ENCODE measurements at regions not wholly inside any gene's neighbourhood (a gene's known extent, or its start where the extent isn't known, plus 50 kb on each side); places are given as distances from the start of the nearest gene placed in this dataset.

GRCh38 chr1:101733340-101733739, 263.4 kb downstream of the OLFM3 start:
- no peak for TF ChIP-seq CTCF (IDR thresholded peaks at IDR 0.05)
- TF ChIP-seq POLR2A (IDR thresholded peaks at IDR 0.05) = no peak
- intact Hi-C loops (cut with DNase I) = no loop called here

GRCh38 chr1:101738475-101738874, 258.3 kb downstream of the OLFM3 start:
- 88 to 91% methylated on average over 1 of the region's 1 CpG for WGBS, 2 donors
- no peaks in the 10 kb centered on the region for H3K27me3 ChIP-seq
- no peaks in the 10 kb centered on the region for H3K4me1 ChIP-seq
- H3K4me3 ChIP-seq (replicated peaks in 1 of 3) = no peak overlapping the region
- TF ChIP-seq CTCF (IDR thresholded peaks at IDR 0.05) (no peak), POLR2A (IDR thresholded peaks at IDR 0.05) (no peak)
- intact Hi-C loops (cut with DNase I) = no loop called here
- H3K9me3 ChIP-seq = no peaks in the 10 kb centered on the region
- no peaks in the 10 kb centered on the region for H3K36me3 ChIP-seq
- DNase-seq = no peak
- no peak overlapping the region for H3K27ac ChIP-seq

More at GRCh38 chr1:101733340-101733739, 263.4 kb downstream of the OLFM3 start:
- H3K4me3 ChIP-seq (replicated peaks in 1 of 3) = no peak overlapping the region
- no peaks in the 10 kb centered on the region for H3K4me1 ChIP-seq
- no peak for DNase-seq
- H3K36me3 ChIP-seq = no peaks in the 10 kb centered on the region
- H3K27me3 ChIP-seq = no peaks in the 10 kb centered on the region
- H3K27ac ChIP-seq = no peak overlapping the region
- H3K9me3 ChIP-seq = no peaks in the 10 kb centered on the region

- no peaks in the 10 kb centered on the region for H3K27me3 ChIP-seq
- intact Hi-C loops (cut with DNase I) = no loop called here
- no peak overlapping the region for H3K4me3 ChIP-seq (replicated peaks in 1 of 3)
- H3K36me3 ChIP-seq = no peaks in the 10 kb centered on the region
- no peaks in the 10 kb centered on the region for H3K4me1 ChIP-seq
- H3K9me3 ChIP-seq = no peaks in the 10 kb centered on the region
- 86 to 91% methylated on average over 6 of the region's 6 CpGs for WGBS, 2 donors
- no peak for DNase-seq
- H3K27ac ChIP-seq = no peak overlapping the region
- TF ChIP-seq POLR2A (IDR thresholded peaks at IDR 0.05) = no peak
Measured at GRCh38 chr1:101739146-101739545, 257.6 kb downstream of the OLFM3 start.

- no peaks in the 10 kb centered on the region for H3K9me3 ChIP-seq
- intact Hi-C loops (cut with DNase I) = no loop called here
- H3K4me3 ChIP-seq (replicated peaks in 1 of 3) = no peak overlapping the region
- 86 to 87% methylated on average over 1 of the region's 1 CpG for WGBS, 2 donors
- no peak overlapping the region for H3K27ac ChIP-seq
- TF ChIP-seq CTCF (IDR thresholded peaks at IDR 0.05) (no peak), POLR2A (IDR thresholded peaks at IDR 0.05) (no peak)
- DNase-seq = no peak
- no peaks in the 10 kb centered on the region for H3K27me3 ChIP-seq
- H3K4me1 ChIP-seq = no peaks in the 10 kb centered on the region
- no peaks in the 10 kb centered on the region for H3K36me3 ChIP-seq
Measured at GRCh38 chr1:101739826-101740330, 256.8 kb downstream of the OLFM3 start.

- no peaks in the 10 kb centered on the region for H3K9me3 ChIP-seq
- no peak overlapping the region for H3K27ac ChIP-seq
- no peak for DNase-seq
- intact Hi-C loops (cut with DNase I) = no loop called here
- H3K27me3 ChIP-seq = no peaks in the 10 kb centered on the region
- no peaks in the 10 kb centered on the region for H3K4me1 ChIP-seq
- WGBS, 2 donors = 53 to 64% methylated on average over 5 of the region's 5 CpGs
- H3K36me3 ChIP-seq = no peaks in the 10 kb centered on the region
- TF ChIP-seq POLR2A (IDR thresholded peaks at IDR 0.05) = no peak
- no peak for TF ChIP-seq CTCF (IDR thresholded peaks at IDR 0.05)
- no peak overlapping the region for H3K4me3 ChIP-seq (replicated peaks in 1 of 3)
Measured at GRCh38 chr1:101741910-101742309, 254.8 kb downstream of the OLFM3 start.

GRCh38 chr1:101742509-101742908, 254.2 kb downstream of the OLFM3 start:
- WGBS, 2 donors = 82 to 84% methylated on average over 1 of the region's 1 CpG
- no peaks in the 10 kb centered on the region for H3K27me3 ChIP-seq
- TF ChIP-seq CTCF (IDR thresholded peaks at IDR 0.05) (no peak), POLR2A (IDR thresholded peaks at IDR 0.05) (no peak)
- H3K27ac ChIP-seq = no peak overlapping the region
- DNase-seq = no peak
- H3K4me1 ChIP-seq = no peaks in the 10 kb centered on the region
- intact Hi-C loops (cut with DNase I) = no loop called here
- H3K36me3 ChIP-seq = no peaks in the 10 kb centered on the region
- no peaks in the 10 kb centered on the region for H3K9me3 ChIP-seq
- no peak overlapping the region for H3K4me3 ChIP-seq (replicated peaks in 1 of 3)
